ENCODE measurements at regions not wholly inside any gene's neighbourhood (a gene's known extent, or its start where the extent isn't known, plus 50 kb on each side); places are given as distances from the start of the nearest gene placed in this dataset.

GRCh38 chr2:208847651-208848050 lies 441.1 kb downstream of the PTH2R start:
- ATAC-seq = no peak
- H3K9me3 ChIP-seq = peaks cover 0 to 19% of the 10 kb centered on the region in 2 donors
- H3K27ac ChIP-seq = no peak overlapping the region
- intact Hi-C loops (cut with DNase I) = no loop called here
- H3K27me3 ChIP-seq = no peaks in the 10 kb centered on the region
- no peak for TF ChIP-seq CTCF (IDR thresholded peaks at IDR 0.05)
- no peak for DNase-seq
- no peaks in the 10 kb centered on the region for H3K36me3 ChIP-seq
- H3K4me1 ChIP-seq = no peaks in the 10 kb centered on the region
- no peak overlapping the region for H3K4me3 ChIP-seq

GRCh38 chr2:208854717-208855116 lies 448.1 kb downstream of the PTH2R start:
- no peak overlapping the region for H3K27ac ChIP-seq
- no peak for TF ChIP-seq CTCF (IDR thresholded peaks at IDR 0.05)
- H3K4me1 ChIP-seq = no peaks in the 10 kb centered on the region
- intact Hi-C loops (cut with DNase I) = no loop called here
- no peak overlapping the region for H3K4me3 ChIP-seq
- no peak for DNase-seq
- no peaks in the 10 kb centered on the region for H3K27me3 ChIP-seq
- no peaks in the 10 kb centered on the region for H3K36me3 ChIP-seq
- H3K9me3 ChIP-seq = peaks cover 0 to 53% of the 10 kb centered on the region in 2 donors
- no peak for ATAC-seq

- ATAC-seq = no peak
- Histone ChIP-seq H3K4me1 (no peaks in the 10 kb centered on the region), H3K27me3 (no peaks in the 10 kb centered on the region), H3K4me3 (no peak overlapping the region), H3K36me3 (no peaks in the 10 kb centered on the region), H3K9me3 (no peaks in the 10 kb centered on the region), H3K27ac (no peak overlapping the region)
- no peak for TF ChIP-seq CTCF (IDR thresholded peaks at IDR 0.05)
- no peak for DNase-seq
- intact Hi-C loops (cut with DNase I) = no loop called here
Observed at GRCh38 chr2:208867374-208867773, 460.8 kb downstream of the PTH2R start.

GRCh38 chr2:208872591-208872990 lies 466.0 kb downstream of the PTH2R start:
- Histone ChIP-seq H3K4me3 (no peak overlapping the region), H3K36me3 (no peaks in the 10 kb centered on the region), H3K27me3 (no peaks in the 10 kb centered on the region), H3K9me3 (no peaks in the 10 kb centered on the region), H3K4me1 (no peaks in the 10 kb centered on the region), H3K27ac (no peak overlapping the region)
- TF ChIP-seq CTCF (IDR thresholded peaks at IDR 0.05) = no peak
- intact Hi-C loops (cut with DNase I) = no loop called here
- DNase-seq (no peak), ATAC-seq (no peak)

GRCh38 chr2:208879666-208880065 lies 473.1 kb downstream of the PTH2R start:
- no peak overlapping the region for H3K27ac ChIP-seq
- no peak for TF ChIP-seq CTCF (IDR thresholded peaks at IDR 0.05)

More at GRCh38 chr2:208879666-208880065, 473.1 kb downstream of the PTH2R start:
- DNase-seq = no peak
- ATAC-seq = no peak
- H3K27me3 ChIP-seq = no peaks in the 10 kb centered on the region
- no peaks in the 10 kb centered on the region for H3K36me3 ChIP-seq
- no peak overlapping the region for H3K4me3 ChIP-seq
- H3K4me1 ChIP-seq = no peaks in the 10 kb centered on the region
- intact Hi-C loops (cut with DNase I) = no loop called here
- no peaks in the 10 kb centered on the region for H3K9me3 ChIP-seq
